ENCODE measurements at regions not wholly inside any gene's neighbourhood (a gene's known extent, or its start where the extent isn't known, plus 50 kb on each side); places are given as distances from the start of the nearest gene placed in this dataset.

GRCh38 chr3:22157848-22158247 is 406.8 kb upstream of the ZNF385D start:
- no peak overlapping the region for H3K4me3 ChIP-seq
- DNase-seq: no peak
- intact Hi-C loops (cut with DNase I): no loop called here
- no peaks in the 10 kb centered on the region for H3K36me3 ChIP-seq
- no peaks in the 10 kb centered on the region for H3K27me3 ChIP-seq
- TF ChIP-seq EP300 (IDR thresholded peaks at IDR 0.05) (no peak), CTCF (IDR thresholded peaks at IDR 0.05) (no peak), POLR2AphosphoS5 (IDR thresholded peaks at IDR 0.05) (no peak), POLR2A (IDR thresholded peaks at IDR 0.05) (no peak)
- H3K9me3 ChIP-seq: no peaks in the 10 kb centered on the region
- 82 to 88% methylated on average over 4 of the region's 4 CpGs for WGBS, 2 donors
- H3K27ac ChIP-seq: no peak overlapping the region
- no peaks in the 10 kb centered on the region for H3K4me1 ChIP-seq

GRCh38 chr3:22159004-22159695 is 408.1 kb upstream of the ZNF385D start:
- 30 to 71% methylated on average over 5 of the region's 5 CpGs for WGBS, 2 donors
- TF ChIP-seq EP300 (IDR thresholded peaks at IDR 0.05) (no peak), CTCF (IDR thresholded peaks at IDR 0.05) (no peak), POLR2AphosphoS5 (IDR thresholded peaks at IDR 0.05) (no peak), POLR2A (IDR thresholded peaks at IDR 0.05) (no peak)
- H3K27ac ChIP-seq: no peak overlapping the region

GRCh38 chr3:22161315-22161714 is 410.3 kb upstream of the ZNF385D start:
- Histone ChIP-seq H3K4me3 (no peak overlapping the region), H3K36me3 (no peaks in the 10 kb centered on the region), H3K27me3 (no peaks in the 10 kb centered on the region), H3K27ac (no peak overlapping the region), H3K9me3 (no peaks in the 10 kb centered on the region), H3K4me1 (no peaks in the 10 kb centered on the region)
- TF ChIP-seq POLR2AphosphoS5 (IDR thresholded peaks at IDR 0.05) (no peak), POLR2A (IDR thresholded peaks at IDR 0.05) (no peak), CTCF (IDR thresholded peaks at IDR 0.05) (no peak), EP300 (IDR thresholded peaks at IDR 0.05) (no peak)
- DNase-seq: no peak
- intact Hi-C loops (cut with DNase I): no loop called here

More at GRCh38 chr3:22159004-22159695, 408.1 kb upstream of the ZNF385D start:
- no peak overlapping the region for H3K4me3 ChIP-seq
- H3K27me3 ChIP-seq: no peaks in the 10 kb centered on the region
- no peaks in the 10 kb centered on the region for H3K36me3 ChIP-seq
- H3K9me3 ChIP-seq: no peaks in the 10 kb centered on the region
- intact Hi-C loops (cut with DNase I): no loop called here
- H3K4me1 ChIP-seq: no peaks in the 10 kb centered on the region
- no peak for DNase-seq

GRCh38 chr3:22170370-22170769 is 419.4 kb upstream of the ZNF385D start:
- H3K4me3 ChIP-seq: no peak overlapping the region
- intact Hi-C loops (cut with DNase I): loop anchor here (10.0 kb wide), 1 partner anchor 794 kb away; no protein-coding TSS in a partner anchor
- WGBS, 2 donors: 87 to 91% methylated on average over 1 of the region's 1 CpG
- TF ChIP-seq POLR2AphosphoS5 (IDR thresholded peaks at IDR 0.05): no peak
- TF ChIP-seq POLR2A (IDR thresholded peaks at IDR 0.05): no peak
- no peak for TF ChIP-seq EP300 (IDR thresholded peaks at IDR 0.05)
- DNase-seq: no peak
- no peaks in the 10 kb centered on the region for H3K4me1 ChIP-seq
- no peak overlapping the region for H3K27ac ChIP-seq
- H3K27me3 ChIP-seq: no peaks in the 10 kb centered on the region
- no peaks in the 10 kb centered on the region for H3K36me3 ChIP-seq
- no peaks in the 10 kb centered on the region for H3K9me3 ChIP-seq

GRCh38 chr3:22172964-22173363 is 422.0 kb upstream of the ZNF385D start:
- intact Hi-C loops (cut with DNase I): loop anchor here (10.0 kb wide), 1 partner anchor 792 kb away; no protein-coding TSS in a partner anchor
- Histone ChIP-seq H3K27ac (no peak overlapping the region), H3K4me3 (no peak overlapping the region), H3K9me3 (no peaks in the 10 kb centered on the region), H3K4me1 (no peaks in the 10 kb centered on the region), H3K27me3 (no peaks in the 10 kb centered on the region), H3K36me3 (no peaks in the 10 kb centered on the region)
- 74 to 85% methylated on average over 4 of the region's 4 CpGs for WGBS, 2 donors
- DNase-seq: no peak
- TF ChIP-seq POLR2A (IDR thresholded peaks at IDR 0.05): no peak
- no peak for TF ChIP-seq CTCF (IDR thresholded peaks at IDR 0.05)
- no peak for TF ChIP-seq EP300 (IDR thresholded peaks at IDR 0.05)
- no peak for TF ChIP-seq POLR2AphosphoS5 (IDR thresholded peaks at IDR 0.05)
